ENCODE measurements at regions not wholly inside any gene's neighbourhood (a gene's known extent, or its start where the extent isn't known, plus 50 kb on each side); places are given as distances from the start of the nearest gene placed in this dataset.
"Not testable (repeated sequence)": the region's sequence is repeated elsewhere in the genome, so short reads cannot be mapped to it uniquely, and the experiment has no call there.

DNA sequence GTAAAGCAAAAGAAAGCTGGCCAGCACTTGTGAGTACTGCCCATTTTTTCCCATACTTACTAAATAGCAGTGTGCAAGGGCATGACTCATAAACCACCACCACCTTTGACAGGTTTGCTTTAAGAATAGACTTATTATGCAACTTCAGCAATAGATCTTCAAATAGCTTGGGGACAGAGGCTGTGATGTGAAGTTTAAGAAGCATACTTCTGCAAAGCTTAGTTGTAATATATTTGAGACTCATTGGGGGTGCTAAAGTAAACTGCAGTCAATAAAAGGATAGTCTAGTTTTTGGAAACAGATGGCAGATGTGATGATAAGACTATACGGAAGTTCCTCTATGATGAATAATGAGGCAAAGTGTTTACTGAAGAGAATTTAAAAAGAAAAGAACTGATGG, 210.0 kb downstream of the PLA2G4A start:
- no peak for DNase-seq

DNA sequence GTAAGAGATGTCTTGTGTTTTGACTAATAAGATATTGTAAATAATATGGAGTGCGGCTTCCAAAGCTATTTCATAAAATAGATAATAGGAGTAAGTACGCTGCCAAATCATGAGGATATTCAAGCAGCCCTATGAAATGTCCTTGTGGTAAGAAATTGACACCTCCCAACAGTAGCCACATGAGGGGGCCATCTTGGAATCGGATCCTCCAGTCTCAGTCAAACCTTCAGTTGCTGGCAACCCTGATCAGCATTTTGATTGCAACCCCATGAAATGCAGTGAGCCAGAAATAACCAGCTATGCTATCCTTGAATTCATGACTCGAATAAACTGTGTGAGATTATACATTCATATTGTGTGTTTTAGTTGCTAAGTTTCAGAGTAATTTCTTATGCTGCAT, 212.4 kb downstream of the PLA2G4A start:
- no peak for DNase-seq

DNA sequence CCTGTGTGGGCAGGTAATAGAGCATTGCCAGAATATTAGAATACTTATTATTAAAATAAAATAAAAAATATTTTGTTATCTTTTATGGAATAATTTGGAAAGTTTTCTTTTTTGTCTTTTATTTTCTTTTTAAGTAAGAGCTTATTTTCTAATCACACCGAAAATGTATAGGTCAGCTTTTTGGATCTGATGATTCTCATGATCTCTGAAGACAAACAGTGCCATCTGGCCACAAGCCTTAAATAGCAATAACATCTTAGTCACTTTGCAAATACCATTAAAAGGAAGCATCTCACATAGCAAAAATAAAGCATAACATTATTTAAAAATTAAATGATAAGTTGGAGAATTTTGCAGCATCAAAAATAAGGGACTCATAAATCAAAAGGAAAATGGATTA, 213.8 kb downstream of the PLA2G4A start:
- no peak for DNase-seq

DNA sequence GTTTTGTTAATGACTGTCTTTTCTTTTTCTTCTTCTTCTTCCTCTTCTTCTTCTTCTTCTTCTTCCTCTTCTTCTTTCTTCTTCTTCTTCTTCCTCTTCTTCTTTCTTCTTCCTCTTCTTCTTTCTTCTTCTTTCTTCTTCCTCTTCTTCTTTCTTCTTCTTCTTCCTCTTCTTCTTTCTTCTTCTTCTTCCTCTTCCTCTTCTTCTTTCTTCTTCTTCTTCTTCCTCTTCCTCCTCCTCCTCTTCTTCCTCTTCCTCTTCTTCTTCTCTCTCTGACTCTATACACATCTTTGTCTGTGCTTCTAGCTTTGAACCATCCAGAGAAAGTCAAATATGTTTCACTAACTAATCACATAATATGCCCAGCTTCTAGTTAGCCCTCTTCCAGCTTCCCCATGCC, 214.7 kb downstream of the PLA2G4A start:
- DNase-seq: not testable (repeated sequence)

DNA sequence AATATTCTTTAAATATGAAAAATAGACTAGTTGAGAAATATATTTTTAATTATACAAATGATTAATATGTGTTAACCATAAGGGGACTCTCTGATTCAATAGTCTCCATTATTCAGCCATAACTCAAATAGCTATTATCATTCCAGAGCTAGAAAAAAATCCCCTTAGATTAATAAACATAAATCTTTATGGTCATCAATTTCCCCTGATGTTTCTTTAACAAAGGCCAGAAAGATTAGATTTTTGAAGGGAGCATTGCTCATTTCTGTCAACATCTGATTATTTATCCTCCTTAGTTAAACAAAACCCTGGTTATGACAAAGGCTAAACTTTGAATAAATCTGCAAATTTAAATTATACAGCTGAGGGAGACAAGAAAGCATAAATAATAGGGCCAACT, 215.7 kb downstream of the PLA2G4A start:
- no peak for DNase-seq

DNA sequence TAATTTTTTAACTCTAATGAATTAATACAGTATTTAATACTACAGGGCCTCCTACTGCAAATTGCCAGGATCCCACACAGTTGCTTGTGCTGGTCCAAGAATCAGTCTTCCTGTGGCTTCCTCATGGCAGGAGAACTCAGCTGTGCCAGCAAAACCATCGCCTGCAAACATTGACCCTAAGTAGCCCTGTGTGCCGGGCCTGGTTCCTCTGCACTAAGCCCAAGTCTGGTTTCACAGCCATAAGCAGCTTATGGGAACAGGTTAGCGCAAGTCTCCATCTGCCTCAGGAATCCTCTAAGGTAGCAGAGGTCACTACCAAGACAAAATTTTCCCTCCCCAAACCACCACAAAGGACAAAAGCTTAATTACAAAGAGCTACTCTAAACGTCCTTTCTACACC, 216.6 kb downstream of the PLA2G4A start:
- no peak for DNase-seq

DNA sequence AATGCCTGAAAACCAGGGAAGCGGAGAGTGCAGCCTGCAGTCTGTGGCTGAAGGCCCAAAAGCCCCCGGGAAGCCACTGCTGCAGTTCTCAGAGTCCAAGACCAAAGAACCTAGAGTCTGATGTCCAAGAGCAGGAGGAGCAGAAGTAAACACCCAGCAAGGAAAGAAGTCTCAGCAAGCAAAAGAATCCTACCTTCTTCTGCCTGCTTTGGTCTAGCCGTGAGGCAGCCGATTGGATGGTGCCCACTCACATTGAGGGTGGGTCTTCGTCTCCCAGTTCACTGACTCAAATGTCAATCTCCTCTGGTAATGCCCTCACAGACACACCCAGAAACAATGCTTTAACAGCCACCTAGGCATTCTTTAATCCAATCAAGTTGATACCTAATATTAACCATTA, 217.5 kb downstream of the PLA2G4A start:
- no peak for DNase-seq

DNA sequence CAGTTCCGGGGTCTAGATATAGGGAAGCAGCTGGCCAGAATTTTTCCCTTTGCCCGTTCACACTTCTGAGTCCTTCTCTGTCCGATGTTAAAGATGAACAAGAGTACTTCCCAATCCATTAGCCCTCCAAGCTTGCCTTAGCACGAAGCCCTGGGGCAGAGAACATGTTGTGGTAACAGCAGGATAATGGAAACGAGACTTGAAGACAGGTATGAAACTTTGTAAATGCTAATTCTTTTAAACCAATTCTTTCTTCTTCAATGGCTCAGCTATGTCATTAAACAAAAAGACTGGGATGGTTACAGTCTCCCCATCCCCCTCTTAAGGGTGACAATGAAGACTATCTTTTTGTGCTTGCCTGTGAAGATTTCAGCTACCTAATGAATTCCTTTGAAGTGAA, 218.5 kb downstream of the PLA2G4A start:
- no peak for DNase-seq

DNA sequence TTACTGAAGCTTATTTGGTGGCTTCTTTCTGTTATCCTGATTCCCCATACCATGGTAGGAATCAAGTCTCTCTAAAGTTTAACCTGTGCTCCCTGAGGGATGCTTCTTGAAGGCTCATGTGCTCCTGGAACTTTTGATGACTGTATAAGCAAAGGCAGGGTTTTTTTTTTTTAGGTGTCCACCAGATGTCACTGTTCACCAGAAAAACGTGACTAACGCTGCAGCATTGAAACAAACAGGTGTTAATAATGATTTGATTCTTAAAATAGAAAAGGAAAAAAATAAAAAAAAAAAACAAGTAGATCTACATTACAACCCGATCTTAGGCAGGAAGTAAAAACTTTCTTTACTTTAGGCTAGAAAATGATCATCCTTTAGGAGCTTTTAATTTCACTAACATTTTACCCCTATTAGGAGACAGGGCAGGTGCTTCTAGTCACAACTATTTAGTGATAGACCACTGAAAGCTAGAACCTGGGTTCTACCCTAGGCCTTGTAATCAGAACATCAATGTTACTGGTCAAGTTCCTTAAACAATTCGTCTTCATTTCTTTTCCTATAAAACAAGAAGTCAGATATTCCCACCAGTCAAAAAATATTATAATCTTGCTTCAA, 223.0 kb downstream of the PLA2G4A start:
- peak; percentile 36 to 88 (median 56) for DNase-seq

DNA sequence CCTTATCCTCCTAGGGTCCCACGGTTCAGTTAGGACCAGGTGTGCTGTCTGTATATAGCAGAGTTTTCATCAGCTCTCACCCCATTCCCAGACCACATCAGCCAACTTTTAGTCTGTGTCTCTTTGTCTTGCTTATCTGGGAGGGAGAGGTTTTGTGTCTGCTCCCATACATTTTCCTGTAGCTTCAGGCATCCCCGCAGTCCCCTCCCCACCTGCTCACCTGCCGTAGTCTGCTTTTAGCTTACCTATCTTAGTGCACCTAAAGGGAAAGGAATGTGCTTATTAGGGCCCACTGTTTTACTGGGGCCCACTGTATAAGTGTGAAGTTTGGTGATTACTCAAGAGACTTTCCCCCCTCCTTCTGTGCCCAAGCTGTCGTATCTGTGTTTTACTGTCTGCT, 225.1 kb downstream of the PLA2G4A start:
- no peak for DNase-seq

DNA sequence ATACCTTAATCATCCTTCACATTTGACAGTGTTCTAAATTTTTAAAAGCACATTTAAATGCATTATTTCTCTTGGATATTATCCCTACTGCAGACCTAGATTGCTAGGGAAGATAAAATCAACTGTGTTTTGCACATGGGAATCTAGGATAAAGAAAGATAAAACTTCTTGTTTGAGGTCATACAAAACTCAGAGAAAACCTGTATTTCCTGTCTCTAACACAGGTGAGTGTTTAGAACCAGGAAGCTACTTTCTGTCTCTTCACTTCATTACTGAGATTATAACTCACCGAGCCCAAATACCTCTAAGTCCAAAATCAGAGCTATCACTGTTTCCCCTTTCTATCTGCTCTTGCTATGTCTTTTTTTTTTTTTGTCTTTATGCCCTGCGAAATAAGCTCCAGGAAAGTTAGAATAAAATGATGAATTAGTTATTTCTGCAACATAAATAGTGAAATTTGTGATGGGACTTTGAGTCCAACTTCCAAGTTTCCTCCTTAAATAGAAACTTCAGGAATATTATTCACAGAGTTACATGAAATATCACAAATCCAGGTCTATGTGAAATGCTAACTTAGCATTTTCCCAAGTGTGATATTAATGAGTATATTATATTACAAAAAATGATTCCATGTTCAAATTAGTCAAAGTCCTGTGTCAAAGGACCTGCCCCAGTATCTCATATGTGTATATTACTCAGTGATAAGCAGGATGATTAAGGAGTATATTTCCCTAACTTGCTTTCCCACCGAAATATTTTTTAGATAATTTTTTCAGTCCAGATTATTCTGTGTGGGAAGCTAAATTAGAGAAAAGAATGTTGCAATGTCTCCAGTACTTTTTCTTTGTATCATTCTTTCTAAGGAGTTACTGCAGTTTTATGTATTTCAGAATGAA, 226.4 kb downstream of the PLA2G4A start:
- no peak for DNase-seq

DNA sequence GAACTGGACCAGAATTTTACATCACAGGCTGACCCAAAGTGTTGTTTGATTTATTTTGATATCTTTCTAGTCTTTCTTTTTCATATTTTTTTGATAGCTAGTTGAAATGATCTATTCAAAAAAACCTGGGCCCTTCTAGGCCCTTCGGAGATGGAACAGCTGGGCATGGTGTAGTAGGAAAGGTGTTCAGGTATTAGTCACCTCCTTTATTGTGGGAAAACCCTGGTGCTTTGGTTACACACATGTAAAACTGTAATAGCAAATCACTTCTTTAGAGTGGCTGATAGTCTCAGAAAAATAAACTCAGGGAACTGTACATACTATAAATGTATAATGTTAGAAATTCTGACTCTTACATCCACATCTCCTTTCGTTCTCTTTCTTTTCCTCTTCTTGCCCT, 234.5 kb downstream of the PLA2G4A start:
- DNase-seq: no peak

DNA sequence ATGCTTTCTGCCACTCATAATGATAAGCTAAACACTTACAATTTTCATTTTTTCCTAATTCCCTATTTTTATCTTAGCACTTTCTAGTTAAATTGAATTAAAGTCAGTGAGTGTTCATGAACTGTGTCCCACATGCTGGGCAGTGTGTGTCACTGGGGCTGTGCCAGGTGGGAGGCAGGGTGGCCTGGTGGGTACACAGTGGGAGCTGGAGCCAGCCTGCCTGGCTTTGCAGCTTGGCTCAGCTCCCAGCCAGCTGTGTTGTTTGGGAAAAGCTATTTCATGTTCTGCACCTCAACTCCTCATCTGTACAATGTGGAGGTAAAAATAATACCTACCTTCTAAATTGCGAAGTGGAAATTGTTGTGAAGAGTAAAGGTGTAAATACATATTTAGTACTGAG, 238.4 kb downstream of the PLA2G4A start:
- DNase-seq: peak in 2 of 3 experiments; percentile 12 to 62

DNA sequence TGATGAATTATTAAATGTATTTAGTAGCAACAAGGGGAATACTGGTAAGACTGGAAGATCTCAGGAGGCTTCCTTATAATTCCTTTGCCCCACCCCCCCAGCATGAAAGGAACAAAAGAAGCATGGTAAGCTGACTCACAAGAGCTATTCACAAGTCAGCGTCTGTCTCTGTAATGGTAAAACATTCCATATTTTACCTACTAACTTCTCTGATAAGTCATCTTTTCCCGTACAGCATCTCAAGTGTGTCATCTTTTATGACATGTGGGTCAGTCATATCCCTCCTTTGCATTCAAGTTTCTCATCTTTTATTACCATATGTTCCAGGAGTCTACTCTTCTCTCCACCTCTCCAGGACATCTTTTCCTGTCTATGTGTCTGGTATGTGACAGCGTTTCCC, 241.3 kb downstream of the PLA2G4A start:
- no peak for DNase-seq

DNA sequence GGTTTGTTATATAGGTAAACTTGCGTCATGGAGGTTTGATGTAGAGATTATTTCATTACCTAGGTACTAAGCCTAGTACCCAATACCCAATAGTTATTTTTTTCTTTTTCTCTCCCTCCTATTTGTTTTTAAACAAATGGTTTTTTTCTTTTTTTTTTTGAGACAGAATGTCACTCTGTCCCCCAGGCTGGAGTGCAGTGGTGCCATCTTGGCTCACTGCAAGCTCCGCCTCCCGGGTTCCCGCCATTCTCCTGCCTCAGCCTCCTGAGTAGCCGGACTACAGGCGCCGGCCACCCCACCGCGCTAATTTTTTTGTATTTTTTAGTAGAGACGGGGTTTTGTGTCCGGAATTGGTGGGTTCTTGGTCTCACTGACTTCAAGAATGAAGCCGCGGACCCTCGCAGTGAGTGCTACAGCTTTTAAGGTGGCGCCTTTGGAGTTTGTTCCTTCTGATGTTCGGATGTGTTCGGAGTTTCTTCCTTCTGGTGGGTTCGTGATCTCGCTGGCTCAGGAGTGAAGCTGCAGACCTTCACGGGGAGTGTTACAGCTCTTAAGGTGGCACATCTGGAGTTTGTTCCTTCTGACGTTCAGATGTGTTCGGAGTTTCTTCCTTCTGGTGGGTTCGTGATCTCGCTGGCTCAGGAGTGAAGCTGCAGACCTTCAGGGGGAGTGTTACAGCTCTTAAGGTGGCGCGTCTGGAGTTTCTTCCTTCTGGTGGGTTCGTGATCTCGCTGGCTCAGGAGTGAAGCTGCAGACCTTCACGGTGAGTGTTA, 243.7 kb downstream of the PLA2G4A start:
- DNase-seq: not testable (repeated sequence)

DNA sequence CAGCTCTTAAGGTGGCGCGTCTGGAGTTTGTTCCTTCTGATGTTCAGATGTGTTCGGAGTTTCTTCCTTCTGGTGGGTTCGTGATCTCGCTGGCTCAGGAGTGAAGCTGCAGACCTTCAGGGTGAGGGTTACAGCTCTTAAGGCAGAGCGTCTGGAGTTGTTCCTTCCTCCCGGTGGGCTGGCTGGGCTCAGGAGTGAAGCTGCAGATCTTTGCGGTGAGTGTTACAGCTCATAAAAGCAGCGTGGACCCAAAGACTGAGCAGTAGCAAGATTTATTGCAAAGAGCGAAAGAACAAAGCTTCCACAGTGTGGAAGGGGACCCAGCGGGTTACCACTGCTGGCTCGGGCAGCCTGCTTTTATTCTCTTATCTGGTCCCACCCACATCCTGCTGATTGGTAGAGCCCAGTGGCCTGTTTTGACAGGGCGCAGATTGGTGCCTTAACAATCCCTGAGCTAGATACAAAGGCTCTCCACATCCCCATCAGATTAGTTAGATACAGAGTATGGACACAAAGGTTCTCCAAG, 244.3 kb downstream of the PLA2G4A start:
- peak in 1 of 3 experiments; percentile 29 for DNase-seq

DNA sequence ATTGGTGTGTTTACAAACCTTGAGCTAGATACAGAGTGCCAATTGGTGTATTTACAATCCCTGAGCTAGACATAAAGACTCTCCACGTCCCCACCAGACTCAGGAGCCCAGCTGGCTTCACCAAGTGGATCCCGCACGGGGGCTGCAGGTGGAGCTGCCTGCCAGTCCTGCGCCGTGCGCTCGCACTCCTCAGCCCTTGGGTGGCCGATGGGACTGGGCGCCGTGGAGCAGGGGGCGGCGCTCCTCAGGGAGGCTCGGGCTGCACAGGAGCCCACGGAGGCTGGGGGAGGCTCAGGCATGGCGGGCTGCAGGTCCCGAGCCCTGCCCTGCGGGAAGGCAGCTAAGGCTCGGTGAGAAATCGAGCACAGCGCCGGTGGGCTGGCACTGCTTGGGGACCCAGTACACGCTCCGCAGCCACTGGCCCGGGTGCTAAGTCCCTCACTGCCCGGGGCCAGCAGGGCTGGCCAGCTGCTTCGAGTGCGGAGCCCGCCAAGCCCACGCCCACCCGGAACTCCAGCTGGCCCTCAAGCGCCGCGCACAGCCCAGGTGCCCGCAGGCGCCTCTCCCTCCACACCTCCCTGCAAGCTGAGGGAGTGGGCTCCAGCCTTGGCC, 245.0 kb downstream of the PLA2G4A start:
- not testable (repeated sequence) for DNase-seq

DNA sequence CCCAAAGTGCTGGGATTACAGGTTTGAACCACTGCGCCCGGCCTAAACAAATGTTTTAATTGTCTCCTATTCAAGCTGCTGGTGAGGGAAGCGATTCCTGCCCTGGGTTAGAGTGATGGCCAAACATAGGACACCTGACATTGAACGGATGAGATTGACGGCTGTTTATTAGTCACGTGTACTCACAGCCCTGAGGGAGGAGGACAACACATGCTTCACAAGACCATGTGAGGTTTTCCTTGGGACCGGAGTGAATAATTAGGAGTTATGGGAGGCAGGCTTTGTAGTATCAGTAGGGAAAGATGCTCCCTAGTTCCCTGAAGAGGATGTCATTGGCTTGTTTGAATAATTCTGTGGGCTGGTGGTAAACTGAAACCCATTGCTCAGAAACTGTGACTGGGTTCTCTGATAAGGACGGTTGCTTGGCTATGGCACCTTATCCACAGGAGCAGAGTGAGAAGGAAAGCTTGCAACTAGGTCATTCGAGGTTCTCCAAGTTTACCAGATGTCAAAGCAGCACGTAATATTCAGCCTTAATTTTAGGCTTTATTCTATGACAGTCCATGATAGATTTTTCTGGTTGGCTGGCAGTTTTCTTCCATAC, 245.8 kb downstream of the PLA2G4A start:
- DNase-seq: no peak

DNA sequence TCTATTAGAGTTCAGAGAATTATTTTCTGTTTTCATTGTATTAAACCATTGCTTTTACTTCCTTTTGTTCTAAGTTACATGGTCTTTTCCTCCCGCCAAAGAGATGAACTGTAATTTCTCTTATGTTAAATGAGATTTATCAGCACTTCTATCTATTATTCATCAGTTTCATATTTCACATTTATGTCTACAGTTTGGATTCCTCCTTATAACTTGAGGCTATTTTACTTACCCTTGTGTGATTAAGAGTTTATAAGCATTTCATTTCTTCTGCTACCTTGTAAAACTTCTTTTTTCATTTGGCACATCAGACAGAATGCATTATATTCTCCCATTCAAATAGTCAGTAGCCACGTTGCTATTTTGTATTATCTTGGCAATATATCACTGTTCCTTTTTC, 248.2 kb downstream of the PLA2G4A start:
- DNase-seq: no peak

DNA sequence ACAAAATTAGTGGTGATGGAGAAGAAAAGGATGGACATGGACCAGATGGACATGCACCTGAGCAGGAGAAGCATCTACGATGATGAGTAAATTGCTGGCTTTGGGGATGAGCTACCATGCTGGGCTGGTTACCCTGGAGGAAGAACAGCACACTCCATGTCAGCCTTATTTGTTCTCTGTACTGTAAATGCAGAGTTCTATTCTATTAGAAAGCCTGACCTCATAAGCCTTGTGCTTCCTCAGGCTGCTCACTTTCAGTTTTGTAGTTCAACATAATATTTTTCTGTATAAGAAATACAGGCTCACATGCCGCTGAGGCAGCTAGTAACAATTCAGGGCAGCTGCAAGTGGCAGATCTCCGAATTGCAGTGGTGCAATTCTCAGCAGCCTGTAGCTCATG, 249.6 kb downstream of the PLA2G4A start:
- DNase-seq: no peak

DNA sequence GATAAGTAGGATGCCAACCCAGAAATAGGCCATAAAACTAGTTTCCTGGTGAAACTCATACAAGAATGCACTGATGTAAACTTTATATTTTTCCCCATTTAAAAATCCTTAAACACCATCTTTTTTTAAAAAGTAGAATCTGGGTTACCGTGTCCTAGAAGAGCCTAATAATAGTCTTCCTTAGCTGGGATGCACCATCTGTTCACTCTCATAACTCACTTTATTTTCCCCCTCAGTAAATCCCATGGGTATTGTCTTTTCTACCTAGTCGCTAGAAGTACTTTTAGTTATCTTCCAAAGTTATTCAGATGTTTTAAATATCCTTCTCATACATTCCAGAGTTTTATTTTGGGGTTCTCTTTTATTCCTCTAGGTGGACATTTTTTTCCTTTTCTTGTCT, 250.2 kb downstream of the PLA2G4A start:
- no peak for DNase-seq

DNA sequence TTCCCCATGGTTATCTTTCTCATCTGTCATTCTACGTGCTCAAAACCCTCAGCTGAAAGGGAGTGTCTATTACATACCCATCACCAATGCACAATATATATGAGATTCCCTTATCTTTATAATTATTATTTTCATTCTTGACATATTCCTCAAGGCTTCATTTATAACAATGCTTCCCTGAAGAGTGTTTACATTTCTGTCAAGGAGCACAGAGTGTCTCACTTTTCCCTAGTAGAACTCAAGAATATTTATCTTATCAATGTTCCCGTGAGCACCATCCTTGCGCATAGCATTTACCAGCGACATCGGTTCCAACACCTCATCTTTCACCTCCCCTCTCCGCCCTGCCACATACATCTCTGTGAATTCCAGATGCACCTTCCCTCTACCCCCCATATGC, 250.6 kb downstream of the PLA2G4A start:
- no peak for DNase-seq

DNA sequence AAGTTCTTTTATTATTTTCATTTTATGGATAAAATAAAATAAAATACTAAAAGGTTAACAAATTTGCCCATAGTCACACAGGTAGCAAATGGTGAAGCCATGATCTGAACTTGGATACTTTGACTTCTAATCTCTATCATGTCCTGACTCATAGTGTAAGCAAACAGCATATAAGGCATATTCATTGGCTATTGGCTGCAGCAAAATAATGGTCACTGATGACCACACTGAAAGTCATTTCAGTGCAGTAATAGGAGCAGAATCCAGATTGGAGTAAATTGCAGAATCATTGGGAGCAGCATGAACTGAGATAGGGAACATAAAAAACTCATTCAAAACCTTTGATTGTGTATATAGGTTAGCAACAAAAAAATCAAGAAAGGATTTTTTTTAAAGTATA, 262.9 kb downstream of the PLA2G4A start:
- DNase-seq: no peak
